OCI-LY3 (cell line): ENCODE measurements at regions not wholly inside any gene's neighbourhood (a gene's known extent, or its start where the extent isn't known, plus 50 kb on each side); places are given as distances from the start of the nearest gene placed in this dataset.

Experiments used
- H2AFZ ChIP-seq: fragments of 200-600, 300-600 bp; shearing (Covaris generic); 2 replicates; pipeline ENCODE4 v1.6.0; 2014; ENCODE audit warnings: antibody characterized with exemption, low read depth, low read length
- H3K27ac ChIP-seq: fragments of 200-600, 300-600 bp; sonication (generic); 2 replicates; pipeline ENCODE4 v1.5.1; 2014; ENCODE audit warnings: mild to moderate bottlenecking, low read length, moderate library complexity, mixed read lengths
- H3K27me3 ChIP-seq: fragments of 200-600, 300-600 bp; sonication (generic); 2 replicates; pipeline ENCODE4 v1.6.1; 2014; ENCODE audit warnings: low read depth, low read length, mixed read lengths
- H3K36me3 ChIP-seq: fragments of 200-600, 300-600 bp; sonication (generic); replicated peaks from 2 replicates; pipeline ENCODE3; 2014; ENCODE audit warnings: low read depth, low read length, mixed read lengths
- H3K4me1 ChIP-seq: fragments of 300-600, 200-600 bp; sonication (generic); 2 replicates; pipeline ENCODE4 v1.6.1; 2014; ENCODE audit warnings: low read length, mixed read lengths
- H3K4me2 ChIP-seq: fragments of 200-600, 300-600 bp; sonication (generic); 2 replicates; pipeline ENCODE4 v1.6.1; 2014; ENCODE audit warnings: low read length, mixed read lengths
- H3K4me3 ChIP-seq: fragments of 300-600, 200-600 bp; sonication (generic); 2 replicates; pipeline ENCODE4 v1.5.1; 2014; ENCODE audit warnings: antibody characterized with exemption, mild to moderate bottlenecking, low read length, moderate library complexity
- H3K79me2 ChIP-seq: fragments of 300-600, 200-600 bp; shearing (Covaris generic); 2 replicates; pipeline ENCODE4 v1.6.1; 2014; ENCODE audit warnings: mild to moderate bottlenecking, low read length, mixed read lengths
- H3K9ac ChIP-seq: fragments of 300-600, 200-600 bp; shearing (Covaris generic); 2 replicates; pipeline ENCODE4 v1.6.0; 2014; ENCODE audit warnings: mild to moderate bottlenecking, low read length, moderate library complexity
- H3K9me3 ChIP-seq: fragments of 200-600, 300-600 bp; shearing (Covaris generic); 2 replicates; pipeline ENCODE4 v1.6.1; 2014; ENCODE audit warnings: low read length, mixed read lengths; ENCODE audit not compliant: insufficient read depth
- H4K20me1 ChIP-seq: fragments of 200-600, 300-600 bp; sonication (generic); 2 replicates; pipeline ENCODE4 v1.6.1; 2016; ENCODE audit warnings: low read length, mixed read lengths; ENCODE audit not compliant: insufficient read depth
- CTCF ChIP-seq: fragments of 200-600, 300-600 bp; sonication (generic); IDR thresholded peaks from 2 replicates; pipeline ENCODE4 v1.5.1; 2014; ENCODE audit warnings: antibody characterized with exemption, low read length, low read depth
- EZH2phosphoT487 ChIP-seq: fragments of 200-600 bp; shearing (Covaris generic); IDR thresholded peaks from 2 replicates; pipeline ENCODE4 v1.6.1; 2018; ENCODE audit warnings: antibody characterized with exemption, mixed run types, low read depth

DNA sequence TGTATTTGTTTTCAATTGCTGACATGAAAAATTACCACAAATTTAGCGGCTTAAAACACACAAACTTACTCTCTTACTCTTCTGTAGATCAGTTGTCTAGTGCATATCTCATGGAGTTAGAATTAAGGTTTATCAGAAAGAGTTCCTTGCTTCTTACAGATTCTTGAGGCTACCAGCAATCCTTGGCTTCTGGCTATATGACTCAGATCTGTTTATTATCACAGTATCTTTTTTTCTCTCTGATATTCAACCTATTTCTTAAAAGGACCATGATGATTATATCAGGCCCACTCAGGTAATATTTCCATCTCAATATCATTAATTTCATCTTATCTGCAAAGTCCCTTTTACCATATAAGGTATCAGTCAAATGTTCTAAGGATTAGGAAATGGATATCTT lies 263.5 kb upstream of the BCHE start:
- Histone ChIP-seq H3K9ac (no peak overlapping the region), H3K27ac (no peak overlapping the region), H4K20me1 (no peaks in the 10 kb centered on the region), H3K36me3 (no peaks in the 10 kb centered on the region), H3K9me3 (no peaks in the 10 kb centered on the region), H3K79me2 (no peaks in the 10 kb centered on the region), H2AFZ (no peak overlapping the region), H3K4me3 (no peak overlapping the region), H3K27me3 (no peaks in the 10 kb centered on the region), H3K4me2 (no peak overlapping the region), H3K4me1 (no peaks in the 10 kb centered on the region)
- TF ChIP-seq EZH2phosphoT487 (no peak), CTCF (no peak)

DNA sequence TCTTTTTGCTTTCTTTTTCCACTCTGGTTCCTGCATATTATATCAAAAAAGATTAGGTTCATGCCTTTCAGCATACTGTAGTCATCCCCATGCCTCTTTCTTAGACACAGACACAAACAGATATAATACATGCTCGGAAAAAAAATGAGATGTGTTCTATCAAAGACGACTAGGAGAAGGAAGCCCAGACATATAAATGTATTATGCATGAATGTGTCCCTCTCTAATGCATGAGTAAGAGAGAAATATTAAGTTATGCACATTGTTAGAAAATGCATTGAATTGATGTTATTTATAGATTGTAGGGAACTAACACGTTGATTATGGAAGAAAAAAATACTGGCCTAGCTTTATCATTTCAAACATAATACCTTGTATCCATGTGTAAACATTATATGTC lies 252.4 kb upstream of the BCHE start:
- no peaks in the 10 kb centered on the region for H3K9me3 ChIP-seq
- H3K4me3 ChIP-seq = no peak overlapping the region
- peaks cover 5% of the 10 kb centered on the region; the same call in 1 of the 2 replicates for H3K4me1 ChIP-seq

GRCh38 chr3:166085164-166085856 lies 248.1 kb upstream of the BCHE start:
- H3K27ac ChIP-seq = no peak overlapping the region
- H2AFZ ChIP-seq = no peak overlapping the region
- TF ChIP-seq EZH2phosphoT487 = no peak
- no peaks in the 10 kb centered on the region for H3K79me2 ChIP-seq
- no peak overlapping the region for H3K4me2 ChIP-seq
- no peaks in the 10 kb centered on the region for H3K36me3 ChIP-seq
- no peaks in the 10 kb centered on the region for H4K20me1 ChIP-seq
- H3K9me3 ChIP-seq = no peaks in the 10 kb centered on the region
- H3K9ac ChIP-seq = no peak overlapping the region
- H3K27me3 ChIP-seq = no peaks in the 10 kb centered on the region
- H3K4me3 ChIP-seq = no peak overlapping the region
- H3K4me1 ChIP-seq = peaks cover 4% of the 10 kb centered on the region; the same call in 1 of the 2 replicates

More for the DNA sequence above, 252.4 kb upstream of the BCHE start:
- H4K20me1 ChIP-seq = no peaks in the 10 kb centered on the region
- no peak overlapping the region for H3K9ac ChIP-seq
- H3K27me3 ChIP-seq = no peaks in the 10 kb centered on the region
- no peaks in the 10 kb centered on the region for H3K79me2 ChIP-seq
- no peak overlapping the region for H2AFZ ChIP-seq
- no peak overlapping the region for H3K4me2 ChIP-seq
- H3K27ac ChIP-seq = no peak overlapping the region
- no peaks in the 10 kb centered on the region for H3K36me3 ChIP-seq
- TF ChIP-seq CTCF (no peak), EZH2phosphoT487 (no peak)

DNA sequence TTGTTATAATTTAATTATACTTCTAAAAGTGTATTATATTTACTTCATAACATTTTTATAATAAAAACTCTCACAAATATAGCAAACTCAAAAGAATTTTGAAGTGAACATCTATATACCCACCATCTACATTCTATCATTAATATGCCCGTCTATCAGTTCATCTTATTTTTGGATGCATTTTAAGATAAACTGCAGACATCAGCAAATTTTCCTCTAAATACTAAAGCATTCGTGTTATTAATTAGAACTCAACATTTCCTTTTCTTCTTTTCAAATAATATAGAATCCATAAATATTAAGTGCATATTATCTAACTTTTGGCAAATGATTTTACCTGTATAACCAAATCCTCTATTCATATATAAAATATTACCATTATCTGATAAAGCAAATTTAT lies 242.9 kb upstream of the BCHE start:
- Histone ChIP-seq H3K4me2 (no peak overlapping the region), H3K4me1 (no peaks in the 10 kb centered on the region), H3K36me3 (no peaks in the 10 kb centered on the region), H3K9me3 (no peaks in the 10 kb centered on the region), H4K20me1 (no peaks in the 10 kb centered on the region), H2AFZ (no peak overlapping the region), H3K4me3 (no peak overlapping the region), H3K79me2 (no peaks in the 10 kb centered on the region), H3K9ac (no peak overlapping the region), H3K27me3 (no peaks in the 10 kb centered on the region), H3K27ac (no peak overlapping the region)
- TF ChIP-seq CTCF (no peak), EZH2phosphoT487 (no peak)
